ENCODE measurements at regions not wholly inside any gene's neighbourhood (a gene's known extent, or its start where the extent isn't known, plus 50 kb on each side); places are given as distances from the start of the nearest gene placed in this dataset.
"Not testable (repeated sequence)": the region's sequence is repeated elsewhere in the genome, so short reads cannot be mapped to it uniquely, and the experiment has no call there.

DNA sequence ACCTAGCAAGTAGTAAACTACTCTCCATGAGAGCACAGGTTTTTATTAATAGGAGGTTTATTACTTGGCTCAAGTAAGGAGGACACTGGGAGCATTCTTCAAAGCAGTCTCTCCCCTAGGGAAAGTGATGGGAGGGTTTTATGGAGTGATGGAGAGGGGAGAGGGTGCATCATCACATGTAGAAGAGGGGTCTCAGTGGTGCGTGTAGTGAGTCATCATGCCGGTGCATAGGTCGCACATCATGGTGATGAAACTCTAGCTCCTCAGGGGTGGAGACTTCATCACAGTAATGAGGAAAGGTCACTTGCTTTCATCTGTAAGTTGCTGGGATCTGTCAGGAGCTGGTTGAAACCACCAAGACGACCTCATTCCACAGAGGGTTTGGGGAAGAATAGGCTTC is 210.8 kb upstream of the UBL3 start:
- no peak overlapping the region for H2AFZ ChIP-seq (ENCODE audit: low read length)
- no peak overlapping the region for H3K4me2 ChIP-seq (ENCODE audit: insufficient read depth, low read length)
- no peaks in the 10 kb centered on the region for H3K27me3 ChIP-seq (ENCODE audit: insufficient read depth, low read length)
- H3K9me3 ChIP-seq (ENCODE audit: low read depth, low read length) = peaks cover 1% of the 10 kb centered on the region
- H4K20me1 ChIP-seq (ENCODE audit: insufficient read depth, low read length) = no peaks in the 10 kb centered on the region
- H3K4me1 ChIP-seq (ENCODE audit: insufficient read depth, low read length) = no peaks in the 10 kb centered on the region
- H3K36me3 ChIP-seq (ENCODE audit: insufficient read depth, low read length) = no peaks in the 10 kb centered on the region
- DNase-seq (ENCODE audit: insufficient read length, low spot score, missing footprints) = no peak
- H3K79me2 ChIP-seq (ENCODE audit: insufficient read depth, low read length) = no peaks in the 10 kb centered on the region
- no peak overlapping the region for H3K27ac ChIP-seq (ENCODE audit: low read depth, low read length)
- TF ChIP-seq, protein P1, sequence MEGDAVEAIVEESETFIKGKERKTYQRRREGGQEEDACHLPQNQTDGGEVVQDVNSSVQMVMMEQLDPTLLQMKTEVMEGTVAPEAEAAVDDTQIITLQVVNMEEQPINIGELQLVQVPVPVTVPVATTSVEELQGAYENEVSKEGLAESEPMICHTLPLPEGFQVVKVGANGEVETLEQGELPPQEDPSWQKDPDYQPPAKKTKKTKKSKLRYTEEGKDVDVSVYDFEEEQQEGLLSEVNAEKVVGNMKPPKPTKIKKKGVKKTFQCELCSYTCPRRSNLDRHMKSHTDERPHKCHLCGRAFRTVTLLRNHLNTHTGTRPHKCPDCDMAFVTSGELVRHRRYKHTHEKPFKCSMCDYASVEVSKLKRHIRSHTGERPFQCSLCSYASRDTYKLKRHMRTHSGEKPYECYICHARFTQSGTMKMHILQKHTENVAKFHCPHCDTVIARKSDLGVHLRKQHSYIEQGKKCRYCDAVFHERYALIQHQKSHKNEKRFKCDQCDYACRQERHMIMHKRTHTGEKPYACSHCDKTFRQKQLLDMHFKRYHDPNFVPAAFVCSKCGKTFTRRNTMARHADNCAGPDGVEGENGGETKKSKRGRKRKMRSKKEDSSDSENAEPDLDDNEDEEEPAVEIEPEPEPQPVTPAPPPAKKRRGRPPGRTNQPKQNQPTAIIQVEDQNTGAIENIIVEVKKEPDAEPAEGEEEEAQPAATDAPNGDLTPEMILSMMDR (IDR thresholded peaks at IDR 0.05; ENCODE audit: extremely low read depth, low read depth, low read length) = no peak
- H3K4me3 ChIP-seq (ENCODE audit: insufficient read depth, low read length) = no peak overlapping the region

DNA sequence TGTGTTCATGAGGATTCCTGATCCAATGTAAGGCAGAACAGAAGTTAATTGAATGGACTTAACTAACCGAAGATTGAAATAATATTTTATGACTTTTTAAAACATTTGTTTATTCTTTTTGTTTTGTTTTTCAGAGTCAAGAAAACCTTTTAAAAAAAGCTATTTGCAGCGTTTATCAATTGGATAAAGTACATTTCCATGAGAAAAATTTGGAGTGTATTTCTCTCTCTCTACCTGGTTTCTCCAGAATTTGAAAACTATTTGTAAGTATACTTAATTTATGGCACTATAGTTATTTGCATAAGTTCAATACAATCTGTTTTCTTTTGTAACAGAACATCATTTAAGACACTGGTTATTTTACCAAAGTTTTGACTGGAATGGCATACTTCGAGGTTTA is 208.0 kb upstream of the UBL3 start:
- Histone ChIP-seq H3K4me2 (ENCODE audit: insufficient read depth, low read length) (no peak overlapping the region), H3K27ac (ENCODE audit: low read depth, low read length) (no peak overlapping the region), H2AFZ (ENCODE audit: low read length) (no peak overlapping the region), H4K20me1 (ENCODE audit: insufficient read depth, low read length) (no peaks in the 10 kb centered on the region), H3K4me1 (ENCODE audit: insufficient read depth, low read length) (no peaks in the 10 kb centered on the region), H3K27me3 (ENCODE audit: insufficient read depth, low read length) (no peaks in the 10 kb centered on the region), H3K36me3 (ENCODE audit: insufficient read depth, low read length) (no peaks in the 10 kb centered on the region), H3K79me2 (ENCODE audit: insufficient read depth, low read length) (no peaks in the 10 kb centered on the region), H3K9me3 (ENCODE audit: low read depth, low read length) (peaks cover 1% of the 10 kb centered on the region), H3K4me3 (ENCODE audit: insufficient read depth, low read length) (no peak overlapping the region)
- TF ChIP-seq, protein P1 (IDR thresholded peaks at IDR 0.05; ENCODE audit: extremely low read depth, low read depth, low read length) = no peak
- DNase-seq (ENCODE audit: insufficient read length, low spot score, missing footprints) = no peak

DNA sequence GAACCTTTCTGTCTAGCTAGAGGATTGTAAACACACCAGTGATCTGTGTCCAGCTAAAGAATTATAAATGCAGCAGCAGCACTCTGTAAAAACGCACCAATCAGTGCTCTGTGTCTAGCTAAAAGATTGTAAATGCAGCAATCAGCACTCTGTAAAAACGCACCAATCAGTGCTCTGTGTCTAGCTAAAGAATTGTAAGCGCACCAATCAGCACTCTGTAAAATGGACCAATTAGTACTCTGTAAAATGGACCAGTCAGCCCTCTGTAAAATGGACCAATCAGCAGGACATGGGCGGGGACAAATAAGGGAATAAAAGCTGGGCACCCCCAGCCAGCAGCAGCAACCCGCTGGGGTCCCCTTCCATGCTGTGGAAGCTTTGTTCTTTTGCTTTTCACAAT is 204.1 kb upstream of the UBL3 start:
- H2AFZ ChIP-seq (ENCODE audit: low read length); H3K4me2 ChIP-seq (ENCODE audit: insufficient read depth, low read length); H3K27ac ChIP-seq (ENCODE audit: low read depth, low read length); DNase-seq (ENCODE audit: insufficient read length, low spot score, missing footprints); H3K27me3 ChIP-seq (ENCODE audit: insufficient read depth, low read length); H3K9me3 ChIP-seq (ENCODE audit: low read depth, low read length); H3K79me2 ChIP-seq (ENCODE audit: insufficient read depth, low read length); H3K4me3 ChIP-seq (ENCODE audit: insufficient read depth, low read length); H3K36me3 ChIP-seq (ENCODE audit: insufficient read depth, low read length); H3K4me1 ChIP-seq (ENCODE audit: insufficient read depth, low read length); H4K20me1 ChIP-seq (ENCODE audit: insufficient read depth, low read length): not testable (repeated sequence)

DNA sequence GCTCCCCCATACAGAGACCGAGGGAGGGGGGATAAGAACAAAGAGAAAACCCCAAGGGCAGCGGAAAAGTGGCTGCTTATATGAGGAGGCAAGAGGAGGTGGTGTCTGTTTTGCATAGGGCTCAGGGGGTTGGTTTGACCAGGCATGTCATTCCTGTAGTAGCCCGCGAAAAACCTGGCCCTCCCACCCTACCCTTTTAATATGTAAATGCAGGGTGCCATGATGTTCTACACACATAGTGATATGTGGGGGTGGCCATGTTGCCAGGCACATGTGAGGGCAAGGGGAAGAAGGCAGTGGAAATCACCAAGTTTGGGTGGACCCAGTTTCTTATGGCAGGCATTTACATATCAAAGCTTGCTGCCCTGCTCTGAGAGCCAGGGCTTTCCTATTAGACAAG is 203.5 kb upstream of the UBL3 start:
- Histone ChIP-seq H3K4me2 (ENCODE audit: insufficient read depth, low read length) (no peak overlapping the region), H2AFZ (ENCODE audit: low read length) (no peak overlapping the region), H3K4me3 (ENCODE audit: insufficient read depth, low read length) (no peak overlapping the region), H3K9me3 (ENCODE audit: low read depth, low read length) (peaks cover 1% of the 10 kb centered on the region), H3K36me3 (ENCODE audit: insufficient read depth, low read length) (no peaks in the 10 kb centered on the region), H4K20me1 (ENCODE audit: insufficient read depth, low read length) (no peaks in the 10 kb centered on the region), H3K27me3 (ENCODE audit: insufficient read depth, low read length) (peaks cover 3% of the 10 kb centered on the region), H3K79me2 (ENCODE audit: insufficient read depth, low read length) (no peaks in the 10 kb centered on the region), H3K27ac (ENCODE audit: low read depth, low read length) (no peak overlapping the region), H3K4me1 (ENCODE audit: insufficient read depth, low read length) (no peaks in the 10 kb centered on the region)
- DNase-seq (ENCODE audit: insufficient read length, low spot score, missing footprints) = no peak
- TF ChIP-seq, protein P1 (IDR thresholded peaks at IDR 0.05; ENCODE audit: extremely low read depth, low read depth, low read length) = no peak

DNA sequence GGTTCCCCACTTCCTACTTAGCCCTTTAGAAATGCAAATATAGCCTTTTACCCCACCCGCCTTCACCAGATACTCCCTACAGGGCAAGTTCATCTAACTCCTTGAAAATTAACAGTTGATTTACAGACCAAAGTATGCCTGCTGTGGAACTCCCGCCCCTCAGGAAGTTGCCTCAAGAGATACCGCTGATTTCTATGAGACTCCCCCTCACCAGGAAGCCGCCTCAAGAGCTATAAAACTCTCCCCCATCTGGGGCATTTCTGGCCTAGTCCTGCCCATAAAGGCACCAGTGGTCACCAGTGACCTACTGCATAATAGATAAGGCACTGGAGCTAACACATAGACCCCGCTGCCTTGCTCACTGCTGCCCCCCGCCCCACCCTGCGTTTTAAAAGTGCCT is 201.7 kb upstream of the UBL3 start:
- H2AFZ ChIP-seq (ENCODE audit: low read length) = peak overlapping the region; percentile 47
- no peaks in the 10 kb centered on the region for H3K9me3 ChIP-seq (ENCODE audit: low read depth, low read length)
- no peak overlapping the region for H3K4me2 ChIP-seq (ENCODE audit: insufficient read depth, low read length)
- no peaks in the 10 kb centered on the region for H3K36me3 ChIP-seq (ENCODE audit: insufficient read depth, low read length)
- no peak for DNase-seq (ENCODE audit: insufficient read length, low spot score, missing footprints)
- no peak overlapping the region for H3K4me3 ChIP-seq (ENCODE audit: insufficient read depth, low read length)
- H3K27me3 ChIP-seq (ENCODE audit: insufficient read depth, low read length) = peaks cover 3% of the 10 kb centered on the region
- no peak overlapping the region for H3K27ac ChIP-seq (ENCODE audit: low read depth, low read length)
- H4K20me1 ChIP-seq (ENCODE audit: insufficient read depth, low read length) = no peaks in the 10 kb centered on the region
- H3K79me2 ChIP-seq (ENCODE audit: insufficient read depth, low read length) = no peaks in the 10 kb centered on the region
- TF ChIP-seq, protein P1 (IDR thresholded peaks at IDR 0.05; ENCODE audit: extremely low read depth, low read depth, low read length) = no peak
- H3K4me1 ChIP-seq (ENCODE audit: insufficient read depth, low read length) = peaks cover 8% of the 10 kb centered on the region
